ENCODE measurements at regions not wholly inside any gene's neighbourhood (a gene's known extent, or its start where the extent isn't known, plus 50 kb on each side); places are given as distances from the start of the nearest gene placed in this dataset.

- no peak overlapping the region for H3K4me3 ChIP-seq (ENCODE audit: low read depth, low read length)
- TF ChIP-seq, protein P1, sequence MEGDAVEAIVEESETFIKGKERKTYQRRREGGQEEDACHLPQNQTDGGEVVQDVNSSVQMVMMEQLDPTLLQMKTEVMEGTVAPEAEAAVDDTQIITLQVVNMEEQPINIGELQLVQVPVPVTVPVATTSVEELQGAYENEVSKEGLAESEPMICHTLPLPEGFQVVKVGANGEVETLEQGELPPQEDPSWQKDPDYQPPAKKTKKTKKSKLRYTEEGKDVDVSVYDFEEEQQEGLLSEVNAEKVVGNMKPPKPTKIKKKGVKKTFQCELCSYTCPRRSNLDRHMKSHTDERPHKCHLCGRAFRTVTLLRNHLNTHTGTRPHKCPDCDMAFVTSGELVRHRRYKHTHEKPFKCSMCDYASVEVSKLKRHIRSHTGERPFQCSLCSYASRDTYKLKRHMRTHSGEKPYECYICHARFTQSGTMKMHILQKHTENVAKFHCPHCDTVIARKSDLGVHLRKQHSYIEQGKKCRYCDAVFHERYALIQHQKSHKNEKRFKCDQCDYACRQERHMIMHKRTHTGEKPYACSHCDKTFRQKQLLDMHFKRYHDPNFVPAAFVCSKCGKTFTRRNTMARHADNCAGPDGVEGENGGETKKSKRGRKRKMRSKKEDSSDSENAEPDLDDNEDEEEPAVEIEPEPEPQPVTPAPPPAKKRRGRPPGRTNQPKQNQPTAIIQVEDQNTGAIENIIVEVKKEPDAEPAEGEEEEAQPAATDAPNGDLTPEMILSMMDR (IDR thresholded peaks at IDR 0.05; ENCODE audit: control insufficient read depth, extremely low read depth, insufficient read depth), result no peak
- no peak for DNase-seq (ENCODE audit: low read depth)
Measured at GRCh38 chr5:155309021-155309746, 295.6 kb downstream of the KIF4B start.

GRCh38 chr5:155311721-155312120 lies 298.2 kb downstream of the KIF4B start:
- no peak for DNase-seq (ENCODE audit: low read depth)
- H3K4me3 ChIP-seq (ENCODE audit: low read depth, low read length), result no peak overlapping the region
- TF ChIP-seq, protein P1 (IDR thresholded peaks at IDR 0.05; ENCODE audit: control insufficient read depth, extremely low read depth, insufficient read depth), result no peak

DNA sequence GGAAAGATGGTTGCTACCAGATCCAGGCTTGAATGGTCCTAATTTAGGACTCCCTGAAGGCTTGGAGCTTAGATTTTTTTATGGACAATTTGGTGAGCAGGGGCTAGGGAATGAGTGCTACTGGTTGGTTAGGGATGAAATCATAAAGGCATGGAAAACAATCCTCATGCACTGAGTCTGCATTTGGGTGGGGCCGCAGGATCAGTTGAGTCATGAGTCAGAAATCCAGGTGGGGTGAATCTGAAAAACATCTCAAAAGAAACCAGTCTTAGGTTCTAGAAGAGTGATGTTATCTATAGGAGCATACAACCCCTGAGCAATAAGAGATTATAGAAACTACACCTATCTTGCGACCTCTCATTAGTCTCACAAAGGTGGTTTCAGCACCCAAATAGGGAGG lies 300.0 kb downstream of the KIF4B start:
- DNase-seq (ENCODE audit: low read depth), result no peak
- H3K4me3 ChIP-seq (ENCODE audit: low read depth, low read length), result no peak overlapping the region
- TF ChIP-seq, protein P1 (IDR thresholded peaks at IDR 0.05; ENCODE audit: control insufficient read depth, extremely low read depth, insufficient read depth), result no peak

GRCh38 chr5:155316070-155316714 lies 302.6 kb downstream of the KIF4B start:
- TF ChIP-seq, protein P1 (IDR thresholded peaks at IDR 0.05; ENCODE audit: control insufficient read depth, extremely low read depth, insufficient read depth), result no peak
- H3K4me3 ChIP-seq (ENCODE audit: low read depth, low read length), result no peak overlapping the region
- no peak for DNase-seq (ENCODE audit: low read depth)

- no peak for DNase-seq (ENCODE audit: low read depth)
- TF ChIP-seq, protein P1 (IDR thresholded peaks at IDR 0.05; ENCODE audit: control insufficient read depth, extremely low read depth, insufficient read depth), result no peak
- no peak overlapping the region for H3K4me3 ChIP-seq (ENCODE audit: low read depth, low read length)
Measured at GRCh38 chr5:155332618-155333017, 319.1 kb downstream of the KIF4B start.

- H3K4me3 ChIP-seq (ENCODE audit: low read depth, low read length), result no peak overlapping the region
- TF ChIP-seq, protein P1 (IDR thresholded peaks at IDR 0.05; ENCODE audit: control insufficient read depth, extremely low read depth, insufficient read depth), result no peak
- no peak for DNase-seq (ENCODE audit: low read depth)
Measured at GRCh38 chr5:155342956-155343355, 329.4 kb downstream of the KIF4B start.

Measured in LNCaP clone FGC (cell line).